GM12878 (cell line): ENCODE measurements at regions not wholly inside any gene's neighbourhood (a gene's known extent, or its start where the extent isn't known, plus 50 kb on each side); places are given as distances from the start of the nearest gene placed in this dataset.

Experiments used
- ATAC-seq: fragments of 200-7000 bp; cut with Tn5 transposase; 3 replicates; pipeline ENCODE4 v1.9.1; 2020; ENCODE audit warnings: mild to moderate bottlenecking, moderate library complexity
- BruUV-seq: library from RNA; stranded (reverse); fragments of 400-500 nt; replicated peaks from 2 replicates; lab custom pipeline; 2021; lab: Mats Ljungman, UMichigan
- CTCF ChIA-PET: fragments of 300-600 bp; sonication (Branson Sonifier 250); formaldehyde crosslinking; extraction: SDS; loops from one replicate; lab custom pipeline; 2021; ENCODE audit warnings: inconsistent platforms; lab: Yijun Ruan, JAX
- POLR2A ChIA-PET: fragments of 350-600 bp; formaldehyde crosslinking; extraction: SDS; loops from one replicate; lab custom pipeline; 2021; ENCODE audit warnings: inconsistent platforms; lab: Charles Lee
- RAD21 ChIA-PET: fragments of 300-600 bp; sonication (Branson Sonifier 250); formaldehyde crosslinking; loops from one replicate; lab custom pipeline; 2023; ENCODE audit warnings: antibody characterized with exemption; ENCODE audit not compliant: unreplicated experiment; lab: Charles Lee
- SMC1A ChIA-PET: fragments of 300-600 bp; sonication (Branson Sonifier 250); formaldehyde crosslinking; loops from one replicate; lab custom pipeline; 2023; ENCODE audit not compliant: unreplicated experiment, uncharacterized antibody; lab: Charles Lee
- DNase-seq: peaks from one replicate; pipeline ENCODE4 v3.0.0-alpha.2; 2011; ENCODE audit warnings: low read depth, low spot score
- FAIRE-seq: peaks from 3 replicates; lab custom pipeline; 2011; peaks lifted over from hg19 to GRCh38; lab: Jason Lieb, UNC
- H2AFZ ChIP-seq: 2 replicates; pipeline ENCODE4 v1.6.0; 2011; ENCODE audit warnings: low read depth, low read length, control low read depth; ENCODE audit not compliant: control insufficient read depth
- H3K27ac ChIP-seq: 2 replicates; pipeline ENCODE4 v1.5.1; 2011; ENCODE audit warnings: control low read depth; ENCODE audit not compliant: control insufficient read depth, insufficient read depth
- H3K27me3 ChIP-seq, 2 experiments: replicated peaks in 1 of 2; 2 replicates each; pipeline versions ENCODE4 v1.6.0 to v1.6.1; 2011; ENCODE audit warnings: low read length in 1 of 2; ENCODE audit not compliant: control insufficient read depth in 2 of 2, insufficient read depth in 2 of 2
- H3K36me3 ChIP-seq, 2 experiments: 2 replicates each; pipeline ENCODE4 v1.5.1; 2011; ENCODE audit warnings: low read length in 1 of 2; ENCODE audit not compliant: control insufficient read depth in 2 of 2, insufficient read depth in 2 of 2
- H3K4me1 ChIP-seq: 2 replicates; pipeline ENCODE4 v1.6.1; 2011; ENCODE audit warnings: mild to moderate bottlenecking, low read length, moderate library complexity, mixed read lengths; ENCODE audit not compliant: control insufficient read depth, insufficient read depth
- H3K4me2 ChIP-seq: 2 replicates; pipeline ENCODE4 v1.6.0; 2011; ENCODE audit warnings: control low read depth; ENCODE audit not compliant: control insufficient read depth, insufficient read depth
- H3K4me3 ChIP-seq: fragments of 200-600 bp; sonication (generic); 2 replicates; pipeline ENCODE4 v1.5.1; 2016
- H3K79me2 ChIP-seq: 2 replicates; pipeline ENCODE4 v1.6.0; 2011; ENCODE audit warnings: low read length; ENCODE audit not compliant: control insufficient read depth, insufficient read depth
- H3K9ac ChIP-seq: 2 replicates; pipeline ENCODE4 v1.8.0; 2011; ENCODE audit warnings: low read length, control low read depth, mixed read lengths; ENCODE audit not compliant: control insufficient read depth, insufficient read depth
- H3K9me3 ChIP-seq: replicated peaks from 3 replicates; pipeline ENCODE4 v1.5.1; 2011; ENCODE audit warnings: mild to moderate bottlenecking, low read length; ENCODE audit not compliant: control insufficient read depth, insufficient read depth
- H4K20me1 ChIP-seq: 2 replicates; pipeline ENCODE4 v1.6.0; 2011; ENCODE audit not compliant: control insufficient read depth, insufficient read depth
- CEBPB ChIP-seq, 2 experiments: fragments of 150-350 bp in 1 of 2; IDR thresholded peaks; 2 replicates each; pipeline ENCODE4 v1.6.1; 2012 to 2014; ENCODE audit warnings: low read depth in 2 of 2, low read length in 2 of 2, borderline replicate concordance in 1 of 2, inconsistent platforms in 1 of 2
- FOXM1 ChIP-seq: IDR thresholded peaks from 2 replicates; pipeline ENCODE4 v1.6.1; 2012; ENCODE audit warnings: low read depth, mild to moderate bottlenecking, inconsistent platforms, low read length, moderate library complexity
- LARP7 ChIP-seq: fragments of 450-650 bp; IDR thresholded peaks from 2 replicates; pipeline ENCODE4 v1.6.1; 2017; ENCODE audit warnings: mild to moderate bottlenecking
- MYC ChIP-seq: IDR thresholded peaks from 2 replicates; pipeline ENCODE4 v1.6.1; 2011; ENCODE audit warnings: mild to moderate bottlenecking, low read length, moderate library complexity, inconsistent platforms; ENCODE audit not compliant: insufficient read depth, insufficient replicate concordance, insufficient read length, severe bottlenecking
- NBN ChIP-seq: fragments of 450-650 bp; IDR thresholded peaks from 2 replicates; pipeline ENCODE4 v1.6.1; 2016
- PAX5 ChIP-seq: IDR thresholded peaks from 2 replicates; pipeline ENCODE4 v1.6.1; 2011; ENCODE audit warnings: low read depth, low read length, borderline replicate concordance
- SREBF2 ChIP-seq: IDR thresholded peaks from 2 replicates; pipeline ENCODE4 v1.6.1; 2012; ENCODE audit warnings: mild to moderate bottlenecking, low read length
- STAT3 ChIP-seq: IDR thresholded peaks from 2 replicates; pipeline ENCODE4 v1.6.1; 2011; ENCODE audit warnings: low read depth, low read length, improper control_type of control experiment
- TARDBP ChIP-seq: IDR thresholded peaks from 2 replicates; pipeline ENCODE4 v1.6.1; 2016; ENCODE audit warnings: borderline replicate concordance
- WGBS: methylation state at CpG from one replicate; pipeline ENCODE4 v1.1.6; 2016; ENCODE audit warnings: low lambda C conversion rate; ENCODE audit not compliant: insufficient replicate concordance, insufficient coverage; ENCODE audit errors: missing lambda C conversion rate; 5-methylcytosine and 5-hydroxymethylcytosine counted together
- in situ Hi-C: fragments of 300-500 bp; cut with MboI; formaldehyde crosslinking; loops from 9 replicates; pipeline ENCODE4 v1.14.3; 2018; ENCODE audit warnings: mixed read lengths
- intact Hi-C: fragments of 100-400 bp; cut with micrococcal nuclease; formaldehyde crosslinking; loops from one replicate; pipeline ENCODE4 v1.14.2; 2022; ENCODE audit not compliant: unreplicated experiment
- TF ChIP-seq, protein P1 (sequence below): fragments of 450-650 bp; formaldehyde crosslinking; IDR thresholded peaks from 2 replicates; pipeline ENCODE4 v1.4.0; 2020; ENCODE audit warnings: mild to moderate bottlenecking, moderate library complexity

DNA sequence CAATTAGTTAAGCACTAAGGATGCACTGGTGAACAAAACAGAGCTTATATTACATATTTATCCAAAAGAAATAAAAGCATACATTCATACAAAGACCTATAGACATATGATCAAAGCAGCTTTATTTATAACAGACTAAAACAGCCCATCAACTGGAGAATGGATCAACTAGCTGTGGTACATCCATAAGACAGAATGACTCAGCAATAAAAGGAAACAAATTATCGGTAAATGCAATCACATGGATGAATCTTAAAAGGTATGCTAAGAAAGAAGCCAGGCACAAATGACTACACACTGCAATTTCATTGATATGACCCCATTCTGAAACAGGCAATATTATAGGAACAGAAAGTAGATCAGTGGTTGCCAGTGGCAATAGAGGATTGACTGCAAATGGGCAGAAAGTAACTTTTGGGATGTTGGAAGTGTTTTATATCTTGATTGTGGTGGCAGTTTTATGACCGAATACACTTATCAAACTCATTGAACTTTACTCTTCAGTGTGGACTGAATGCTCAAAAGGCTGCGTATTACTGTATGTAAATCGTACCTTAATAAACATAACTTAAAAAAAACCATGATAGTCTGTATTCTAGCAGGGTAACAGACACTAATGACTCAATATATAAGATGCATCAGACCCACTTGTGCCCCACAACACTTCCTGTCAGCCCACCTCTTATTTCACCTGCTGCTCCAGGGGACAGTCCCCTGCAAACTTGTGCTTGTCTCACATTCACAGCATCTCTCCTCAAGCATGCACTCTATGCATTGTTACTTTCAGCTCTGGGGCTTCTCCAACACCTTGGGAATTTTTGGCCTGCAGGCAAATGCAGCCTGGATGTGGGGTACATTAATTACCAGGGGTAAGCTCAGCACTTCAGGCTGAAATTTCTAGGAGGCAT is 59.1 kb downstream of the MID1IP1 start:
- Histone ChIP-seq H3K9me3 (no peaks in the 10 kb centered on the region), H3K27ac (no peak overlapping the region), H3K79me2 (no peaks in the 10 kb centered on the region), H2AFZ (no peak overlapping the region), H3K4me3 (no peak overlapping the region), H3K36me3 (no peaks in the 10 kb centered on the region), H4K20me1 (no peaks in the 10 kb centered on the region), H3K27me3 (no peaks in the 10 kb centered on the region), H3K9ac (no peak overlapping the region), H3K4me2 (no peak overlapping the region), H3K4me1 (no peaks in the 10 kb centered on the region)
- ChIA-PET POLR2A (no interaction called here), SMC1A (interaction anchor here (0.8 to 1.0 kb wide), 3 partner anchors 16 to 100 kb away, joined by 3 to 4 read pairs (median 3); no protein-coding TSS in a partner anchor), CTCF (interaction anchor here (0.5 kb wide), 1 partner anchor 27 kb away, joined by 3 read pairs; no protein-coding TSS in a partner anchor), RAD21 (no interaction called here)
- FAIRE-seq (peak; percentile 18), DNase-seq (no peak), ATAC-seq (peak; percentile 68)
- in situ Hi-C loops = no loop called here
- intact Hi-C loops = no loop called here
- WGBS = 20% methylated on average over 4 of the region's 4 CpGs
- TF ChIP-seq NBN (no peak), TARDBP (no peak), SREBF2 (no peak), LARP7 (no peak), STAT3 (no peak), CEBPB (IDR thresholded peaks at IDR 0.05; ENCODE audit: borderline replicate concordance in 1 of 2, low read depth in 2 of 2, low read length in 2 of 2) (no peak), FOXM1 (no peak), MYC (no peak), PAX5 (no peak)
- TF ChIP-seq, protein P1, sequence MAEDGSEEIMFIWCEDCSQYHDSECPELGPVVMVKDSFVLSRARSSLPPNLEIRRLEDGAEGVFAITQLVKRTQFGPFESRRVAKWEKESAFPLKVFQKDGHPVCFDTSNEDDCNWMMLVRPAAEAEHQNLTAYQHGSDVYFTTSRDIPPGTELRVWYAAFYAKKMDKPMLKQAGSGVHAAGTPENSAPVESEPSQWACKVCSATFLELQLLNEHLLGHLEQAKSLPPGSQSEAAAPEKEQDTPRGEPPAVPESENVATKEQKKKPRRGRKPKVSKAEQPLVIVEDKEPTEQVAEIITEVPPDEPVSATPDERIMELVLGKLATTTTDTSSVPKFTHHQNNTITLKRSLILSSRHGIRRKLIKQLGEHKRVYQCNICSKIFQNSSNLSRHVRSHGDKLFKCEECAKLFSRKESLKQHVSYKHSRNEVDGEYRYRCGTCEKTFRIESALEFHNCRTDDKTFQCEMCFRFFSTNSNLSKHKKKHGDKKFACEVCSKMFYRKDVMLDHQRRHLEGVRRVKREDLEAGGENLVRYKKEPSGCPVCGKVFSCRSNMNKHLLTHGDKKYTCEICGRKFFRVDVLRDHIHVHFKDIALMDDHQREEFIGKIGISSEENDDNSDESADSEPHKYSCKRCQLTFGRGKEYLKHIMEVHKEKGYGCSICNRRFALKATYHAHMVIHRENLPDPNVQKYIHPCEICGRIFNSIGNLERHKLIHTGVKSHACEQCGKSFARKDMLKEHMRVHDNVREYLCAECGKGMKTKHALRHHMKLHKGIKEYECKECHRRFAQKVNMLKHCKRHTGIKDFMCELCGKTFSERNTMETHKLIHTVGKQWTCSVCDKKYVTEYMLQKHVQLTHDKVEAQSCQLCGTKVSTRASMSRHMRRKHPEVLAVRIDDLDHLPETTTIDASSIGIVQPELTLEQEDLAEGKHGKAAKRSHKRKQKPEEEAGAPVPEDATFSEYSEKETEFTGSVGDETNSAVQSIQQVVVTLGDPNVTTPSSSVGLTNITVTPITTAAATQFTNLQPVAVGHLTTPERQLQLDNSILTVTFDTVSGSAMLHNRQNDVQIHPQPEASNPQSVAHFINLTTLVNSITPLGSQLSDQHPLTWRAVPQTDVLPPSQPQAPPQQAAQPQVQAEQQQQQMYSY = no peak
- no TSS peak for BruUV-seq
